VCaP (cell line): ENCODE measurements at regions not wholly inside any gene's neighbourhood (a gene's known extent, or its start where the extent isn't known, plus 50 kb on each side); places are given as distances from the start of the nearest gene placed in this dataset.
"Not testable (repeated sequence)": the region's sequence is repeated elsewhere in the genome, so short reads cannot be mapped to it uniquely, and the experiment has no call there.

ENCODE experiments used
- H3K27ac ChIP-seq: fragments of 450-650 bp; 2 replicates; pipeline ENCODE4 v1.5.1; 2017
- CTCF ChIP-seq: fragments of 450-650 bp; conservative IDR thresholded peaks from 2 replicates; pipeline ENCODE4 v1.5.1; 2017; ENCODE audit warnings: mild to moderate bottlenecking, moderate library complexity

DNA sequence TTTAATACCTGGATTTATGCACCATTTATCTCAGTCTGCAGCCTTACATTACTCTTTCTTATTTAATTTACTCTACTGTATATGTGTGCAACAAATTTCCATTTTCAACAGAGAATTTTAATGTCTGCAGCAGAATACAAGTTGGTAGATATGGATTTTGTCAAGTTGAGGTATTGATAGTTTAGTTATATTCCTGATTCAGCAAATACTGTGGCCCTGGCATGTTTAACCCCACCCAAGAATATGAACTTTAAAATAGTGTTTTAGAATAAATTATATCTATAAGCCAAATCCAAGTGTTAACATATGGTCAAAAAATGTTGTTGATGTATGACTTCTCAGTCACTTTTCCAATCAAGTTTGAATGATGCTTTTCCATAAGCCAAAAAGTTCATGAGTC, 378.4 kb upstream of the NRG3 start:
- H3K27ac ChIP-seq, result no peak overlapping the region
- TF ChIP-seq CTCF, result no peak

DNA sequence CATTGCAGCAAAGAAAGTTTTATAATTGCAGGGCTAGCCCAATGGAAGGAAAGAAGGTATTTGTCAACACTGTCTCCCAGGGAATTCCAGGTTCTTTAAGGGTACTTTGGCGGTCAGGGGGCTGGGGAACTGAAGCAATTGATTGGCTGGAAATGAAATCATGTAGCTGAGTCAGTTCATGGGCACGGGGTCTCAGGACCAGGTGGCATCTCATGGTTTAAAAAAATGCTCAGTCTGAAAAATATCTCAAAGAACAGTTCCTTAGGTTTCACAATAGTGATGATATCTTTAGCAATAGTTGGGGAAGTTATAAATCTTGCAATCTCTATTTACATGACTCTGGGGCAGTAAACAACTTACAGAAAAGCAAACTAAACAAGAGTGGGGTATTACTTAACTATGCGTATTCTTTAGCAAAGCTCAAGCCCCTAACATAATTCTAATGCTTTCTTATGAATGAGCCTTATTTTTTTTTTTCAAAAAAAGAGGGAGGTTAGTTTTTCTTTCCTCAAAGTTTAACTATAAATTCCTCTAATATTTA, 376.9 kb upstream of the NRG3 start:
- TF ChIP-seq CTCF, result no peak
- no peak overlapping the region for H3K27ac ChIP-seq

- no peak for TF ChIP-seq CTCF
- H3K27ac ChIP-seq, result no peak overlapping the region
These were observed 372.2 kb upstream of the NRG3 start for GRCh38 chr10:81502677-81503359.

DNA sequence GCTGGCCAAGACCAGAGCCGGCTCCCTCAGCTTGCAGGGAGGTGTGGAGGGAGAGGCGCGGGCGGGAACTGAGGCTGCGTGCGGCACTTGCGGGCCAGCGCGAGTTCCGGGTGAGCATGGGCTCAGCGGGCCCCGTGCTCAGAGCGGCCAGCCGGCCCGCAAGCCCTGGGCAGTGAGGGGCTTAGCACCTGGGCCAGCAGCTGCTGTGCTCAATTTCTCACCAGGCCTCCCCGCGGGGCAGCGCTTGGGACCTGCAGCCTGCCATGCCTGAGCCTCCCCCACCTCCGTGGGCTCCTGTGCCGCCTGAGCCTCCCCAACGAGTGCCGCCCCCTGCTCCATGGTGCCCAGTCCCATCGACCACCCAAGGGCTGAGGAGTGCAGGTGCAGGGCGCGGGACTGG, 369.2 kb upstream of the NRG3 start:
- H3K27ac ChIP-seq, result not testable (repeated sequence)

GRCh38 chr10:81514811-81515210, 360.2 kb upstream of the NRG3 start:
- H3K27ac ChIP-seq, result no peak overlapping the region
- TF ChIP-seq CTCF, result no peak

GRCh38 chr10:81520688-81521087, 354.3 kb upstream of the NRG3 start:
- no peak for TF ChIP-seq CTCF
- no peak overlapping the region for H3K27ac ChIP-seq

- no peak for TF ChIP-seq CTCF
- no peak overlapping the region for H3K27ac ChIP-seq
These were observed 350.5 kb upstream of the NRG3 start for GRCh38 chr10:81524467-81524866.

GRCh38 chr10:81532403-81532802, 342.6 kb upstream of the NRG3 start:
- H3K27ac ChIP-seq, result no peak overlapping the region
- no peak for TF ChIP-seq CTCF
